Gastrocnemius medialis (tissue), 4 donors: ENCODE measurements at regions not wholly inside any gene's neighbourhood (a gene's known extent, or its start where the extent isn't known, plus 50 kb on each side); places are given as distances from the start of the nearest gene placed in this dataset.

Source experiments
- ATAC-seq, 2 donors: fragments of 150-250 bp; one replicate each; pipeline ENCODE4 v1.9.1; 2016
- DNase-seq, 2 donors: peaks; one replicate each; pipeline ENCODE4 v3.0.0-alpha.2; 2019
- H3K27ac ChIP-seq, 4 donors: fragments of 200-600 bp; sonication (generic); 1 replicate in 1 of 4; 2 replicates in 3 of 4; pipeline ENCODE4 v1.5.1; 2016 to 2018; ENCODE audit warnings: mild to moderate bottlenecking in 2 of 4, moderate library complexity in 1 of 4
- H3K27me3 ChIP-seq, 3 donors: fragments of 200-600 bp; sonication (generic) in 2 of 3; 1 replicate in 1 of 3; 2 replicates in 2 of 3; pipeline versions ENCODE4 v1.5.1 to v1.6.0; 2016 to 2019; ENCODE audit warnings: mild to moderate bottlenecking in 1 of 3, moderate library complexity in 1 of 3
- H3K36me3 ChIP-seq, 2 donors: fragments of 200-600 bp; sonication (generic) in 1 of 2; one replicate each; pipeline ENCODE4 v1.5.1; 2017 to 2018
- H3K4me1 ChIP-seq, 2 donors: fragments of 200-600 bp; sonication (generic) in 1 of 2; one replicate each; pipeline ENCODE4 v1.5.1; 2016 to 2017; ENCODE audit warnings: mild to moderate bottlenecking in 2 of 2
- H3K4me3 ChIP-seq, 4 donors: fragments of 200-600 bp; sonication (generic) in 3 of 4; 1 replicate in 1 of 4; 2 replicates in 3 of 4; pipeline ENCODE4 v1.5.1; 2016 to 2019; ENCODE audit warnings: mild to moderate bottlenecking in 2 of 4
- H3K9me3 ChIP-seq, 3 donors: fragments of 200-600 bp; sonication (generic) in 2 of 3; 1 replicate in 1 of 3; 2 replicates in 2 of 3; pipeline ENCODE4 v1.5.1; 2016 to 2019
- POLR2A ChIP-seq, 2 donors: fragments of 450-650 bp; IDR thresholded peaks; one replicate each; pipeline ENCODE4 v1.6.1; 2017; ENCODE audit warnings: antibody characterized with exemption in 2 of 2, mild to moderate bottlenecking in 2 of 2, moderate library complexity in 2 of 2
- in situ Hi-C, 4 donors: fragments of 200-750 bp; cut with MboI; loops; one replicate each; pipeline versions ENCODE4 v1.15.0 to v1.8.0; 2017; ENCODE audit warnings: low sequenced_read_pairs in 4 of 4
- intact Hi-C: fragments of 100-400 bp; cut with DNase I; formaldehyde crosslinking; loops from one replicate; pipeline ENCODE4 v1.15.1; 2023; ENCODE audit warnings: low total_unique reads
- TF ChIP-seq, protein P1 (sequence below), 5 experiments: fragments of 450-650 bp in 3 of 5; fragments of 200-600 bp in 2 of 5; sonication (generic) in 2 of 5; IDR thresholded peaks in 4 of 5; conservative IDR thresholded peaks in 1 of 5; 1 replicate in 4 of 5; 2 replicates in 1 of 5; pipeline ENCODE4 v1.5.1; 2016 to 2019; ENCODE audit warnings: antibody characterized with exemption in 5 of 5, mild to moderate bottlenecking in 3 of 5, moderate library complexity in 3 of 5

- H3K4me3 ChIP-seq: no peak overlapping the region
- no peaks in the 10 kb centered on the region for H3K9me3 ChIP-seq
- no peak for TF ChIP-seq POLR2A (IDR thresholded peaks at IDR 0.05)
- TF ChIP-seq, protein P1, sequence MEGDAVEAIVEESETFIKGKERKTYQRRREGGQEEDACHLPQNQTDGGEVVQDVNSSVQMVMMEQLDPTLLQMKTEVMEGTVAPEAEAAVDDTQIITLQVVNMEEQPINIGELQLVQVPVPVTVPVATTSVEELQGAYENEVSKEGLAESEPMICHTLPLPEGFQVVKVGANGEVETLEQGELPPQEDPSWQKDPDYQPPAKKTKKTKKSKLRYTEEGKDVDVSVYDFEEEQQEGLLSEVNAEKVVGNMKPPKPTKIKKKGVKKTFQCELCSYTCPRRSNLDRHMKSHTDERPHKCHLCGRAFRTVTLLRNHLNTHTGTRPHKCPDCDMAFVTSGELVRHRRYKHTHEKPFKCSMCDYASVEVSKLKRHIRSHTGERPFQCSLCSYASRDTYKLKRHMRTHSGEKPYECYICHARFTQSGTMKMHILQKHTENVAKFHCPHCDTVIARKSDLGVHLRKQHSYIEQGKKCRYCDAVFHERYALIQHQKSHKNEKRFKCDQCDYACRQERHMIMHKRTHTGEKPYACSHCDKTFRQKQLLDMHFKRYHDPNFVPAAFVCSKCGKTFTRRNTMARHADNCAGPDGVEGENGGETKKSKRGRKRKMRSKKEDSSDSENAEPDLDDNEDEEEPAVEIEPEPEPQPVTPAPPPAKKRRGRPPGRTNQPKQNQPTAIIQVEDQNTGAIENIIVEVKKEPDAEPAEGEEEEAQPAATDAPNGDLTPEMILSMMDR (IDR thresholded peaks at IDR 0.05 in 4 of 5, conservative IDR thresholded peaks at IDR 0.05 in 1 of 5): no peak
- H3K27ac ChIP-seq: no peak overlapping the region
- intact Hi-C loops: no loop called here
- ATAC-seq (no peak), DNase-seq (no peak)
- no peaks in the 10 kb centered on the region for H3K36me3 ChIP-seq
- H3K4me1 ChIP-seq: no peaks in the 10 kb centered on the region
- in situ Hi-C loops: no loop called here
- H3K27me3 ChIP-seq: no peaks in the 10 kb centered on the region
These were observed 68.5 kb upstream of the CARD18 start for GRCh38 chr11:105208019-105208418.

GRCh38 chr11:105206633-105207032, 67.1 kb upstream of the CARD18 start:
- Histone ChIP-seq H3K27me3 (no peaks in the 10 kb centered on the region), H3K4me3 (no peak overlapping the region), H3K36me3 (no peaks in the 10 kb centered on the region), H3K4me1 (no peaks in the 10 kb centered on the region), H3K9me3 (no peaks in the 10 kb centered on the region), H3K27ac (no peak overlapping the region)
- intact Hi-C loops (no loop called here), in situ Hi-C loops (no loop called here)
- TF ChIP-seq, protein P1 (IDR thresholded peaks at IDR 0.05 in 4 of 5, conservative IDR thresholded peaks at IDR 0.05 in 1 of 5): no peak
- TF ChIP-seq POLR2A (IDR thresholded peaks at IDR 0.05): no peak
- no peak for ATAC-seq
- DNase-seq: no peak

DNA sequence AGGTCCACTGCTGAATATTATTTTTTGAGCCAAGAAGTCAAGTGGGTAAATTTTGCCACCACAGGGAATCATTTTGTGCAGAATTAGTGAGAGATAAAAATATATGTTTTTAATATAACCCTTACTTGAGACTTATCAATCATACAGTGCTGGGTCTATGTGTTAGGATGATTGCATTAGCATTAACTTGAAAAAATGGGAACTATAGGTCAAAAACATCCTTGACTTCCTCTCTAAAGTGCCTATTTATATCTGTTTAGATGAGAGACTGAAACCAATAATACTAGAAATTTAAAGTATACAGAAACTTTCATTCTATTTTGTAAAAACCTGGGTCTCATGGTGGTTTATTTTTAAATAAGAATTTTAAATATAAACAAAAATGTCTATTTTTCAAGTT, 65.1 kb upstream of the CARD18 start:
- Histone ChIP-seq H3K4me1 (no peaks in the 10 kb centered on the region), H3K27ac (no peak overlapping the region), H3K9me3 (no peaks in the 10 kb centered on the region), H3K36me3 (no peaks in the 10 kb centered on the region), H3K27me3 (no peaks in the 10 kb centered on the region), H3K4me3 (no peak overlapping the region)
- intact Hi-C loops (no loop called here), in situ Hi-C loops (no loop called here)
- ATAC-seq (no peak), DNase-seq (no peak)
- TF ChIP-seq POLR2A (IDR thresholded peaks at IDR 0.05): no peak
- TF ChIP-seq, protein P1 (IDR thresholded peaks at IDR 0.05 in 4 of 5, conservative IDR thresholded peaks at IDR 0.05 in 1 of 5): no peak

- TF ChIP-seq, protein P1 (IDR thresholded peaks at IDR 0.05 in 4 of 5, conservative IDR thresholded peaks at IDR 0.05 in 1 of 5): no peak
- no peak for TF ChIP-seq POLR2A (IDR thresholded peaks at IDR 0.05)
- DNase-seq (no peak), ATAC-seq (no peak)
- in situ Hi-C loops (no loop called here), intact Hi-C loops (no loop called here)
- no peaks in the 10 kb centered on the region for H3K9me3 ChIP-seq
- H3K36me3 ChIP-seq: no peaks in the 10 kb centered on the region
- no peak overlapping the region for H3K27ac ChIP-seq
- no peaks in the 10 kb centered on the region for H3K4me1 ChIP-seq
- H3K4me3 ChIP-seq: no peak overlapping the region
- H3K27me3 ChIP-seq: no peaks in the 10 kb centered on the region
These were observed 64.1 kb upstream of the CARD18 start for GRCh38 chr11:105203569-105204240.
